ENCODE measurements at regions not wholly inside any gene's neighbourhood (a gene's known extent, or its start where the extent isn't known, plus 50 kb on each side); places are given as distances from the start of the nearest gene placed in this dataset.
"Not testable (repeated sequence)": the region's sequence is repeated elsewhere in the genome, so short reads cannot be mapped to it uniquely, and the experiment has no call there.

DNA sequence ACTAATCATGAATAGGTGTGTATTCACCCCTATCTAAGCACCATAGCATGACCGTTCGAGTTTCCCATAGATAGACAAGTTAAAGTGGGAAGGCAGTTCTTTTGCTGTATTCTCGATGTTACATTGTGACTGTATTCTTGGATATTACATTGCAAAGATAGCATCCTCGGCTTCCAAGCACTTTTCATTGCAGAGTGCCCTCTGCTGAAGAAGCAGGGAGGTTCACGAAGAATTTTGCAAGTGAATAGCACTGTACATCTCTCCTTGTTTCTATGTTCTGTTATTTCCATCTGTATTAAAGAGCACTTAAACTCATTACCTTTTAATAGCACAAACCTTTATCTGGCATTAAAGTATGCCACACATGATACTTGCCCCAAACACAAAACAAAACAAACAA, 426.7 kb upstream of the ARX start:
- POLR2A ChIA-PET: no interaction called here
- Mint-ChIP-seq H3K4me3 (no peak overlapping the region), H3K27me3 (no peaks in the 10 kb centered on the region), H3K27ac (no peak overlapping the region), H3K36me3 (no peaks in the 10 kb centered on the region), H3K9me3 (peaks cover 0 to 3% (median 0%) of the 10 kb centered on the region in 9 donors), H3K4me1 (no peaks in the 10 kb centered on the region)
- no peak for DNase-seq
- ATAC-seq: no peak

GRCh38 chrX:25433307-25433706, 417.5 kb upstream of the ARX start:
- POLR2A ChIA-PET: no interaction called here
- Mint-ChIP-seq H3K27me3 (peaks cover 0 to 2% (median 0%) of the 10 kb centered on the region in 5 donors), H3K4me1 (no peaks in the 10 kb centered on the region), H3K4me3 (no peak overlapping the region), H3K9me3 (peaks cover 0 to 8% (median 0%) of the 10 kb centered on the region in 9 donors), H3K36me3 (no peaks in the 10 kb centered on the region), H3K27ac (no peak overlapping the region)
- DNase-seq: no peak
- no peak for ATAC-seq

DNA sequence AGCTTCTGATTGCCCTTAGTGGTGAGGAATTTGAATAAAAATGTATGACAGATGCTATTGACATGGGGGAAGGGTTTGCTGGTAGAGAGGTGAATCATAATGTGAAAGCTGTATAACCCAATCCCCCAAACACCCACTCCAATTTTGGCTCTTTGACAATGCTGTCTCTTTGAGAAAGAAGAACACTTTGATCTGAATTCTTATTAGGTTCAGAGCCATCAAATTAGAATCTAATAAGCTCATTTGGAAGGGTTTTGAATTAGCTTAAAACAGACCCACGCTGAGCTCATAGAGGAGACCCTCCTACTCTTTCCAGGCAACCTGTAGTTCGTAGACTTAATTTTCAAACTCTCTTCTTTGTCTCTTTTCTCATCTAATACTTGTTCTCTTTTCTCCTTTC, 416.6 kb upstream of the ARX start:
- Mint-ChIP-seq H3K36me3 (no peaks in the 10 kb centered on the region), H3K4me1 (no peaks in the 10 kb centered on the region), H3K27ac (no peak overlapping the region), H3K9me3 (peaks cover 0 to 15% (median 1%) of the 10 kb centered on the region in 9 donors), H3K4me3 (no peak overlapping the region), H3K27me3 (peaks cover 0 to 4% (median 0%) of the 10 kb centered on the region in 5 donors)
- ATAC-seq (no peak), DNase-seq (no peak)
- POLR2A ChIA-PET: no interaction called here

DNA sequence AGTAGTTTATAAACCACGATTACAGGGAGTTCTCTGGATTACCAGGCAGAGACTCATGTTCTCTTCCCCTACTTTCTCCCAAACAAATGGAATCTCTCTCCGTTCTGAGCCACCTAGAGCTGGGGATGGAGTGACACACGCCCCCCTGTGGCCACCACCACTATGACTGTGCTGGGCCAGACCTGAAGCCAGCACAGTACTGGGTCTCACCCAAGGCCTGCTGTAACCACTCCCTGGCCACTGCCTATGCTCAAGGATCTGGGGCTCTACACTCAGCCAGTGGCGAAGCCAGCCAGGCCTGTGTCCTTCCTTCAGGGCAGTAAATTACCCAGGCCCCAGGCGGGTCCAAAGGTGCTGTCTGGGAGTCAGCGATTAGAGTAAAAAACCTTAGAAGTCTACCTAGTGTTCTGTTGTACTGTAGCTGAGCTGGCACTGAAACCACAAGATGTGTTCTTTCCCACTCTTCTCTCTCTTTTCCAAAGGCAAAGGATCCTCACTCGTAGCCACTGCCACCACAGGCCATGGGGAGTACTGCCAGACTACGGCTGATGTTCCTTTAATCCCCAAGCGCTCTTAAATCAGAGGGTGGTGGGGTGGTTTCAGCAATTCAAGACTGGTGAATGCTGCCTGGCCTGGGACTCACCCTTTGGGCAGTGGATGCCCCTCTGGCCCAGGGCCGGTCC, 412.2 kb upstream of the ARX start:
- no peaks in the 10 kb centered on the region for H3K4me1 Mint-ChIP-seq
- POLR2A ChIA-PET: no interaction called here
- DNase-seq (no peak), ATAC-seq (no peak)
- H3K36me3 Mint-ChIP-seq: no peaks in the 10 kb centered on the region
- peaks cover 0 to 6% (median 0%) of the 10 kb centered on the region in 5 donors for H3K27me3 Mint-ChIP-seq
- H3K9me3 Mint-ChIP-seq: peaks cover 0 to 37% (median 4%) of the 10 kb centered on the region in 9 donors
- H3K4me3 Mint-ChIP-seq: no peak overlapping the region
- H3K27ac Mint-ChIP-seq: no peak overlapping the region

GRCh38 chrX:25404163-25404562, 388.4 kb upstream of the ARX start:
- H3K4me1 Mint-ChIP-seq, H3K27me3 Mint-ChIP-seq, H3K36me3 Mint-ChIP-seq, POLR2A ChIA-PET, H3K27ac Mint-ChIP-seq, DNase-seq, ATAC-seq, H3K4me3 Mint-ChIP-seq: not testable (repeated sequence)
- H3K9me3 Mint-ChIP-seq: peaks cover 0 to 31% (median 4%) of the 10 kb centered on the region in 9 donors

GRCh38 chrX:25389266-25389665, 373.5 kb upstream of the ARX start:
- POLR2A ChIA-PET: no interaction called here
- Mint-ChIP-seq H3K36me3 (peaks cover 0 to 14% (median 0%) of the 10 kb centered on the region in 3 donors), H3K4me3 (no peak overlapping the region), H3K9me3 (peaks cover 0 to 26% (median 9%) of the 10 kb centered on the region in 9 donors), H3K27ac (no peak overlapping the region), H3K27me3 (no peaks in the 10 kb centered on the region), H3K4me1 (no peaks in the 10 kb centered on the region)
- DNase-seq (no peak), ATAC-seq (no peak)

DNA sequence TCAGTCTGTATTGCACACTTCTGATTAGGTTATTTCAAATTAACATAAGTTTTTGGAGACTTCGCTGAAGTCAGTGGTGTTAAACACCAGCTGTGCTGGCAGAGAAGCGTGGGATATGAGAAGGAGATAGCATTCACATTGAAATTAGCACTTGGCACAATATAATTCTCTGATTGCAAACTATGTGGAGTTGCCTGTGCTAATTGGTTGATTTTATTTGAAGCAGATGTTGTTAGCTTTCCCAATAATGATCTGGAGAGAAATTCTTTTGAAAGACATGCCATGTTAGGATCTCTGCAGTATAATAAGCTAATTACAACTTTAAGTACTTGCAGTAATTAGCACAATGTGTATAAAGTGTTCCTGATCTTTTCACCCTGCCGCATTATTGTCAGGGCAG, 367.4 kb upstream of the ARX start:
- Mint-ChIP-seq H3K4me1 (no peaks in the 10 kb centered on the region), H3K4me3 (no peak overlapping the region), H3K9me3 (peaks cover 0 to 4% (median 0%) of the 10 kb centered on the region in 9 donors), H3K27me3 (no peaks in the 10 kb centered on the region), H3K27ac (no peak overlapping the region), H3K36me3 (no peaks in the 10 kb centered on the region)
- POLR2A ChIA-PET: no interaction called here
- no peak for DNase-seq
- ATAC-seq: no peak

GRCh38 chrX:25356456-25356855, 340.7 kb upstream of the ARX start:
- no peak overlapping the region for H3K27ac Mint-ChIP-seq
- H3K36me3 Mint-ChIP-seq: no peaks in the 10 kb centered on the region
- no peaks in the 10 kb centered on the region for H3K27me3 Mint-ChIP-seq
- H3K9me3 Mint-ChIP-seq: peaks cover 0 to 28% (median 7%) of the 10 kb centered on the region in 9 donors
- H3K4me3 Mint-ChIP-seq: no peak overlapping the region
- no peak for ATAC-seq
- no peaks in the 10 kb centered on the region for H3K4me1 Mint-ChIP-seq
- no peak for DNase-seq
- POLR2A ChIA-PET: no interaction called here

GRCh38 chrX:25344161-25344936, 328.6 kb upstream of the ARX start:
- no peaks in the 10 kb centered on the region for H3K36me3 Mint-ChIP-seq
- no peaks in the 10 kb centered on the region for H3K27me3 Mint-ChIP-seq
- H3K4me3 Mint-ChIP-seq: no peak overlapping the region
- H3K4me1 Mint-ChIP-seq: no peaks in the 10 kb centered on the region
- peaks cover 0 to 28% (median 0%) of the 10 kb centered on the region in 9 donors for H3K9me3 Mint-ChIP-seq
- peak overlapping the region in 1 of 10 donors; percentile 72 for H3K27ac Mint-ChIP-seq
- POLR2A ChIA-PET: no interaction called here
- ATAC-seq: no peak
- DNase-seq: no peak

DNA sequence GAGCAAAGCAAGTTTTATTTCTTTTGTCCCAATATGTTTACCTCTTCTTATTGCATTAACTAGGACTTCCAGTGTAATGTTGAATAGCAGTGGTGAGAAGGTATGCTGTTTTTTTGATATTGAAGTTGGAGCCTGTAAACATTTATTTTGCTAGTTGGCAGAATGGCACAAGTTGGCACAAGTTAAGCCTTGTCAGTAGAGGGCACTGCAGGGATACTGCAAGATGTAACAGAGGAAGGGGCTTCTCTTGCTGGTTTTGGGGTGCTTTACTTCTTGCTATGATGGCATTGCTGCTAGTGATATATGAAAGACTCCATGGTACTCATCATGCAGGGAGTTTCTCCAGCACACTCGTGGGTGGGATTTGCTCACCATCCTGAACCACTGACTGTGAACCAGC, 327.3 kb upstream of the ARX start:
- Mint-ChIP-seq H3K27ac (no peak overlapping the region), H3K4me1 (no peaks in the 10 kb centered on the region), H3K36me3 (no peaks in the 10 kb centered on the region), H3K9me3 (peaks cover 0 to 33% (median 0%) of the 10 kb centered on the region in 9 donors), H3K27me3 (no peaks in the 10 kb centered on the region), H3K4me3 (no peak overlapping the region)
- POLR2A ChIA-PET: no interaction called here
- DNase-seq (no peak), ATAC-seq (no peak)

- no peaks in the 10 kb centered on the region for H3K36me3 Mint-ChIP-seq
- no peak overlapping the region for H3K27ac Mint-ChIP-seq
- DNase-seq (no peak), ATAC-seq (no peak)
- H3K27me3 Mint-ChIP-seq: no peaks in the 10 kb centered on the region
- POLR2A ChIA-PET: no interaction called here
- H3K9me3 Mint-ChIP-seq: peaks cover 0 to 24% (median 0%) of the 10 kb centered on the region in 9 donors
- no peak overlapping the region for H3K4me3 Mint-ChIP-seq
- no peaks in the 10 kb centered on the region for H3K4me1 Mint-ChIP-seq
Observed at GRCh38 chrX:25337841-25338240, 322.1 kb upstream of the ARX start.

- Mint-ChIP-seq H3K36me3 (no peaks in the 10 kb centered on the region), H3K9me3 (peaks cover 0 to 3% (median 0%) of the 10 kb centered on the region in 9 donors), H3K27me3 (peaks cover 0 to 1% (median 0%) of the 10 kb centered on the region in 5 donors), H3K4me1 (no peaks in the 10 kb centered on the region), H3K27ac (no peak overlapping the region), H3K4me3 (no peak overlapping the region)
- POLR2A ChIA-PET: no interaction called here
- DNase-seq (no peak), ATAC-seq (no peak)
Observed at GRCh38 chrX:25300994-25301393, 285.2 kb upstream of the ARX start.

GRCh38 chrX:25296850-25297249, 281.1 kb upstream of the ARX start:
- no peak overlapping the region for H3K27ac Mint-ChIP-seq
- H3K4me1 Mint-ChIP-seq: no peaks in the 10 kb centered on the region
- DNase-seq (no peak), ATAC-seq (no peak)
- H3K9me3 Mint-ChIP-seq: peaks cover 0 to 4% (median 0%) of the 10 kb centered on the region in 9 donors
- no peak overlapping the region for H3K4me3 Mint-ChIP-seq
- no peaks in the 10 kb centered on the region for H3K36me3 Mint-ChIP-seq
- H3K27me3 Mint-ChIP-seq: peaks cover 0 to 1% (median 0%) of the 10 kb centered on the region in 5 donors
- POLR2A ChIA-PET: no interaction called here

All from naive thymus-derived CD8-positive, alpha-beta T cell (primary cell).